ENCODE measurements at regions not wholly inside any gene's neighbourhood (a gene's known extent, or its start where the extent isn't known, plus 50 kb on each side); places are given as distances from the start of the nearest gene placed in this dataset.
"Not testable (repeated sequence)": the region's sequence is repeated elsewhere in the genome, so short reads cannot be mapped to it uniquely, and the experiment has no call there.

DNA sequence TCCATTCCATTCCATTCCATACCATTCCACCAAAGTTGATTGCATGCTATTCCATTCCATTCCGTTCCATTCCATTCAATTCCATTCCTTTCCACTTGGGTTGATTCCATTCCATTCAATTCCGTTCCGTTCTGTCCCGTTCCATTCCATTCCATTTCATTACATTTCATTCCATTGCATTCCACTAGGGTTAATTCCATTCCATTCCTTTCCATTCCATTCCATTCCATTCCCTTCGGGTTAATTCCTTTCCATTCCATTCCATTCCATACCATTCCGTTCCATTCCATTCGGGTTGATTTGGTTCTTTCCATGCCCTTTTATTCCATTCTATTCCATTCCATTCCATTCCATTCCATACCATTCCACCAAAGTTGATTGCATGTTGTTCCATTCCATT lies 131.9 kb downstream of the CWH43 start:
- DNase-seq; intact Hi-C loops (cut with DNase I); ATAC-seq: not testable (repeated sequence)

DNA sequence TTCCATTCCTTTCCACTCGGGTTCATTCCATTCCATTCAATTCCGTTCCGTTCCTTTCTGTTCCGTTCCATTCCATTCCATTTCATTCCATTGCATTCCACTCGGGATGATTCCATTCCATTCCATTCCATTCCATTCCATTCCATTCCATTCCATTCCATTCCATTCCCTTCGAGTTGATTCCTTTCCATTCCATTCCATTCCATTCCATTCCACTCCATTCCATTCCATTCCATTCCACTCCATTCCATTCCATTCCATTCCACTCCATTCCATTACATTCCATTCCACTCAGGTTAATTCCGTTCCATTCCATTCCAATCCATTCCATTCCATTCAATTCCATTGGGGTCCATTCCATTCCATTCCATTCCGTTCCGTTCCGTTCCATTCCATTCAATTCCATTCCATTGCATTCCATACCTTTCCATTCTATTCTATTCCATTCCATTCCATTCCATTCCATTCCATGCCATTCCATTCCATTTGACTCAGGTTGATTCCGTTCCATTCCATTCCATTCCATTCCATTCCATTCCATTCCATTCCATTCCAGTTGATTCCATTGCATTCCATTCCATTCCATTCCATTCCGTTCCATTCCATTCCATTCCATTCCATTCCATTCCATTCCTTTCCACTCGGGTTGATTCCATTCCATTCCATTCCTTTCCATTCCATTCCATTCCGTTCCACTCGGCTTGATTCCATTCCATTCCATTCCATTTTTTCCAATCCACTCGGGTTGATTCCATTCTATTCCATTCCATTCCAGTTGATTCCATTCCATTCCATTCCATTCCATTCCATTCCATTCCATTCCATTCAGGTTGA lies 132.5 kb downstream of the CWH43 start:
- intact Hi-C loops (cut with DNase I); DNase-seq: not testable (repeated sequence)
- peak; percentile 74 to 85 for ATAC-seq

DNA sequence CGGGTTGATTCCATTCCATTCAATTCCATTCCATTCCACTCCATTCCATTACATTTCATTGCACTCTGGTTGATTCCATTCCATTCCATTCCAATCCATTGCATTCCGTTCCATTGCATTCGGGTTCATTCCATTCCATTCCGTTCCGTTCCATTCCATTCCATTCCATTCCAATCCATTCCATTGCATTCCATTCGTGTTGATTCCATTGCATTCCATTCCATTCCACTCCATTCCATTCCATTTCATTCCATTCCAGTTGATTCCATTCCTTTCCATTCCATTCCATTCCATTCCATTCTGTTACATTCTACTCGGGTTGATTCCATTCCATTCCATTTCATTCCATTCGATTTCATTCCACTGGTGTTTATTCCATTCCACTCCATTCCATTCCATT lies 133.3 kb downstream of the CWH43 start:
- peak in 1 of 2 donors; percentile 2 for ATAC-seq
- intact Hi-C loops (cut with DNase I); DNase-seq: not testable (repeated sequence)

DNA sequence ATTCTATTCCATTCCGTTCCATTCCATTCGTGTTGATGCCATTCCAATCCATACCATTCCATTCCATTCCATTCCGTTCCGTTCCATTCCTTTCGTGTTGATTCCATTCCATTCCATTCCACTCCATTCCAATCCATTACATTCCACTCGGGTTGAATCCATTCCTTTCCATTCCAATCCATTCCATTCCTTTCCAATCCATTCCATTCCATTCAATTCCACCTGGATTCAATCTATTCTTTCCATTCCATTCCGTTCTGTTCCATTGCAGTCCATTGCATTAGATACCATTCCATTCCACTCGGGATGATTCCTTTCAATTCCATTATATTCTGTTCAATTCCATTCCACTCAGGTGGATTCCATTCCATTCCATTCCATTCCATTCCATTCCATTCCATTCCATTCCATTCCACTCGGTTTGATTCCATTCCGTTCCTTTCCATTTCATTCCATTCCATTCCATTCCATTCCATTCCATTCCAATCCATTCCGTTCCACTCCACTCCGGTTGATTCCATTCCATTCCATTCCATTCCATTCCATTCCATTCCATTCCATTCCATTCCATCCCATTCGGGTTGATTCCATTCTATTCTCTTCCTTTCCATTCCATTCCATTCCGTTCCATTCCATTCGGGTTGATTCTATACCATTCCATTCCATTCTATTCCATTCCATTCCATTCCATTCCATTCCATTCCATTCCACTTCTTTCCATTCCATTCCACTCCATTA lies 134.1 kb downstream of the CWH43 start:
- intact Hi-C loops (cut with DNase I); DNase-seq: not testable (repeated sequence)
- peak; percentile 1 to 28 for ATAC-seq

DNA sequence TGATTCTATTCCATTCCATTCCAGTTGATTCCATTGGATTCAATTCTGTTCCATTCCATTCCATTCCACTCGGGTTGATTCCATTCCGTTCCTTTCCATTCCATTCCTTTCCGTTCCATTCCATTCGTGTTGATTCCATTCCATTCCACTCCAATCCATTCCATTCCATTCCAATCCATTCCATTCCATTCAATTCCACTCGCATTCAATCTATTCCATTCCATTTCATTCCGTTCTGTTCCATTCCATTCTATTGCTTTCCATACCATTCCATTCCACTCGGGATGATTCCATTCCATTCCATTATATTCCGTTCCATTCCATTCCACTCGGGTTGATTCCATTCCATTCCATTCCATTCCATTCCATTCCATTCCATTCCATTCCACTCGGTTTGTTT lies 134.7 kb downstream of the CWH43 start:
- intact Hi-C loops (cut with DNase I); DNase-seq: not testable (repeated sequence)
- peak; percentile 66 to 75 for ATAC-seq

DNA sequence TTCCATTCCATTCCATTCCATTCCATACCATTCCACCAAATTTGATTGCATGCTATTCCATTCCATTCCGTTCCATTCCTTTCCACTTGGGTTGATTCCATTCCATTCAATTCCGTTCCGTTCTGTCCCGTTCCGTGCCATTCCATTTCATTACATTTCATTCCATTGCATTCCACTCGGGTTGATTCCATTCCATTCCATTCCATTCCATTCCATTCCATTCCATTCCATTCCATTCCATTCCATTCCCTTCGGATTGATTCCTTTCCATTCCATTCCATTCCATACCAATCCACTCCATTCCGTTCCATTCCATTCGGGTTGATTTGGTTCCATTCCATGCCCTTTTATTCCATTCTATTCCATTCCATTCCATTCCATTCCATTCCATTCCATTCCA lies 140.4 kb downstream of the CWH43 start:
- intact Hi-C loops (cut with DNase I); ATAC-seq; DNase-seq: not testable (repeated sequence)

DNA sequence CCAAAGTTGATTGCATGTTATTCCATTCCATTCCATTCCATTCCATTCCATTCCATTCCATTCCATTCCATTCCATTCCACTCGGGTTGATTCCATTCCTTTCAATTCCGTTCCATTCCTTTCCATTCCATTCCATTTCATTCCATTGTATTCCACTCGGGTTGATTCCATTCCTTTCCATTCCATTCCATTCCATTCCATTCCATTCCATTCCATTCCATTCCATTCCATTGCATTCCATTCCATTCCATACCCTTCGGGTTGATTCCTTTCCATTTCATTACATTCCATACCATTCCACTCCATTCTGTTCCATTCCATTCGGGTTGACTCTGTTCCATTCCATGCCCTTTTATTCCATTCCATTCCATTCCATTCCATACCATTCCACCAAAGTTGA lies 140.8 kb downstream of the CWH43 start:
- intact Hi-C loops (cut with DNase I); ATAC-seq; DNase-seq: not testable (repeated sequence)

DNA sequence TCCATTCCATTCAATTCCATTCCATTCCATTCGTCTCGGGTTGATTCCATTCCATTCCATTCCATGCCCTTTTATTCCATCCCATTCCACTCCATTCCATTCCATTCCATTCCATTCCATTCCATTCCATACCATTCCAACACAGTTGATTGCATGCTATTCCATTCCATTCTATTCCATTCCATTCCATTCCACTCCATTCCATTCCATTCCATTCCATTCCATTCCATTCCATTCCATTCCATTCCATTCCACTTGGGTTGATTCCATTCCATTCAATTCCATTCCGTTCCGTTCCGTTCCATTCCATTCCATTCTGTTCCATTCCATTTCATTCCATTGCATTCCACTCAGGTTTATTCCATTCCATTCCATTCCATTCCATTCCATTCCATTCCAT lies 143.3 kb downstream of the CWH43 start:
- not testable (repeated sequence) for ATAC-seq, DNase-seq

DNA sequence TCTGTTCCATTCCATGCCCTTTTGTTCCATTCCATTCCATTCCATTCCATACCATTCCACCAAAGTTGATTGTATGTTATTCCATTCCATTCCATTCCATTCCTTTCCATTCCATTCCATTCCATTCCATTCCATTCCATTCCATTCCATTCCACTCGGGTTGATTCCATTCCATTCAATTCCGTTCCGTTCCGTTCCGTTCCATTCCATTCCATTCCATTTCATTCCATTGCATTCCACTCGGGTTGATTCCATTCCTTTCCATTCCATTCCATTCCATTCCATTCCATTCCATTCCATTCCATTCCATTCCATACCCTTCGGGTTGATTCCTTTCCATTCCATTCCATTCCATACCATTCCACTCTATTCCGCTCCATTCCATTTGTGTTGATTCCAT lies 143.8 kb downstream of the CWH43 start:
- DNase-seq; intact Hi-C loops (cut with DNase I): not testable (repeated sequence)
- ATAC-seq: peak in 1 of 2 donors; percentile 60

More for the DNA sequence above, 143.3 kb downstream of the CWH43 start:
- intact Hi-C loops (cut with DNase I): not testable (repeated sequence)

DNA sequence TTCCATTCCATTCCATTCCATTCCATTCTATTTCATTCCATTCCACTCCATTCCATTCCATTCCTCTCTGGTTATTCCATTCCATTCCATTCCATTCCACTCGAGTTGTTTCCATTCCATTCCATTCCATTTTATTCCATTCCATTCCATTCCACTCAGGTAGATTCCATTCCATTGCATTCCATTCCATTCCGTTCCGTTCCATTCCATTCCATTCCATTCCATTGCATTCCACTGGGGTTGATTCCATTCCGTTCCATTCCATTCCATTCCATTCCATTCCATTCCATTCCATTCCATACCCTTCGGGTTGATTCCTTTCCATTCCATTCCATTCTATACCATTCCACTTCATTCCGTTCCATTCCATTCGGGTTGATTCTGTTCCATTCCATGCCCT lies 144.6 kb downstream of the CWH43 start:
- intact Hi-C loops (cut with DNase I); DNase-seq: not testable (repeated sequence)
- ATAC-seq: peak in 1 of 2 donors; percentile 38

DNA sequence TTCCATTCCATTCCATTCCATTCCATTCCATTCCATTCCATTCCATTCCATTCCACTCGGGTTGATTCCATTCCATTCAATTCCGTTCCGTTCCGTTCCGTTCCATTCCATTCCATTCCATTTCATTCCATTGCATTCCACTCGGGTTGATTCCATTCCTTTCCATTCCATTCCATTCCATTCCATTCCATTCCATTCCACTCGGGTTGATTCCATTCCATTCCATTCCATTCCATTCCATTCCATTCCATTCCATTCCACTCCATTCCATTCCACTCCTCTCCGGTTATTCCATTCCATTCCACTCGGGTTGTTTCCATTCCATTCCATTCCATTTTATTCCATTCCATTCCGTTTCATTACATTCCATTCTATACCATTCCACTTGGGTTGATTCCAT lies 151.0 kb downstream of the CWH43 start:
- DNase-seq; intact Hi-C loops (cut with DNase I): not testable (repeated sequence)
- peak; percentile 72 to 84 for ATAC-seq

DNA sequence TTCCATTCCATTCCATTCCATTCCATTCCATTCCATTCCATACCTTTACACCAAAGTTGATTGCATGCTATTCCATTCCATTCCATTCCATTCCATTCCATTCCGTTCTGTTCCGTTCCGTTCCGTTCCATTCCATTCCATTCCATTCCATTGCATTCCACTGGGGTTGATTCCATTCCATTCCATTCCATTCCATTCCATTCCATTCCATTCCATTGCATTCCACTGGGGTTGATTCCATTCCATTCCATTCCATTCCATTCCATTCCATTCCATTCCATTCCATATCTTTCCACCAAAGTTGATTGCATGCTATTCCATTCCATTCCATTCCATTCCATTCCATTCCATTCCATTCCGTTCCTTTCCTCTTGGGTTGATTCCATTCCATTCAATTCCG lies 151.9 kb downstream of the CWH43 start:
- DNase-seq; intact Hi-C loops (cut with DNase I): not testable (repeated sequence)
- ATAC-seq: peak in 1 of 2 donors; percentile 11

DNA sequence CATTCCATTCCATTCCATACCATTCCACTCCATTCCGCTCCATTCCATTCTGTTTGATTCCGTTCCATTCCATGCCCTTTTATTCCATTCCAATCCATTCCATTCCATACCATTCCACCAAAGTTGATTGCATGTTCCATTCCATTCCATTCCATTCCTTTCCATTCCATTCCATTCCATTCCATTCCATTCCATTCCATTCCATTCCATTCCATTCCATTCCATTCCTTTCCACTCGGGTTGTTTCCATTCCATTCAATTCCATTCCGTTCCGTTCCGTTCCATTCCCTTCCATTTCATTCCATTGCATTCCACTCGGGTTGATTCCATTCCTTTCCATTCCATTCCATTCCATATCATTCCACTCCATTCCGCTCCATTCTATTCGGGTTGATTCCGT lies 152.7 kb downstream of the CWH43 start:
- peak in 1 of 2 donors; percentile 33 for ATAC-seq
- intact Hi-C loops (cut with DNase I); DNase-seq: not testable (repeated sequence)

DNA sequence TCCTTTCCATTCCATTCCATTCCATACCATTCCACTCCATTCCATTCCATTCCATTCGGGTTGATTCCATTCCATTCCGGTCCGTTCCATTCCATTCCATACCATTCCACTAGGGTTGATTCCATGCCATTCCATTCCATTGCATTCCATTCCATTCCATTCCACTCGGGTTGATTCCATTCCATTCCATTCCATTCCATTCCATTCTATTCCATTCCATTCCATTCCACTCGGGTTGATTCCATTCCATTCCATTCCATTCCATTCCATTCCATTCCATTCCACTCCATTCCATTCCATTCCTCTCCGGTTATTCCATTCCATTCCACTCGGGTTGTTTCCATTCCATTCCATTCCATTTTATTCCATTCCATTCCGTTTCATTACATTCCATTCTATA lies 153.4 kb downstream of the CWH43 start:
- DNase-seq; intact Hi-C loops (cut with DNase I): not testable (repeated sequence)
- ATAC-seq: peak; percentile 70 to 85

DNA sequence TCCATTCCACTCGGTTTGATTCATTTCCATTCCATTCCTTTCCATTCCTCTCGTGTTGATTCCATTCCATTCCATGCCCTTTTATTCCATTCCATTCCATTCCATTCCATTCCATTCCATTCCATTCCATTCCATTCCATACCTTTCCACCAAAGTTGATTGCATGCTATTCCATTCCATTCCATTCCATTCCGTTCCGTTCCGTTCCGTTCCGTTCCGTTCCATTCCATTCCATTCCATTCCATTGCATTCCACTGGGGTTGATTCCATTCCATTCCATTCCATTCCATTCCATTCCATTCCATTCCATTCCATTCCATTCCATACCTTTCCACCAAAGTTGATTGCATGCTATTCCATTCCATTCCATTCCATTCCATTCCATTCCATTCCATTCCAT lies 154.3 kb downstream of the CWH43 start:
- DNase-seq: peak; percentile 50
- intact Hi-C loops (cut with DNase I); ATAC-seq: not testable (repeated sequence)

DNA sequence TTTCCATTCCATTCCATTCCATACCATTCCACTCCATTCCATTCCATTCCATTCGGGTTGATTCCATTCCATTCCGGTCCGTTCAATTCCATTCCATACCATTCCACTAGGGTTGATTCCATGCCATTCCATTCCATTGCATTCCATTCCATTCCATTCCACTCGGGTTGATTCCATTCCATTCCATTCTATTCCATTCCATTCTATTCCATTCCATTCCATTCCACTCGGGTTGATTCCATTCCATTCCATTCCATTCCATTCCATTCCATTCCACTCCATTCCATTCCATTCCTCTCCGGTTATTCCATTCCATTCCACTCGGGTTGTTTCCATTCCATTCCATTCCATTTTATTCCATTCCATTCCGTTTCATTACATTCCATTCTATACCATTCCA lies 155.9 kb downstream of the CWH43 start:
- peak; percentile 43 to 54 for ATAC-seq
- intact Hi-C loops (cut with DNase I): not testable (repeated sequence)

DNA sequence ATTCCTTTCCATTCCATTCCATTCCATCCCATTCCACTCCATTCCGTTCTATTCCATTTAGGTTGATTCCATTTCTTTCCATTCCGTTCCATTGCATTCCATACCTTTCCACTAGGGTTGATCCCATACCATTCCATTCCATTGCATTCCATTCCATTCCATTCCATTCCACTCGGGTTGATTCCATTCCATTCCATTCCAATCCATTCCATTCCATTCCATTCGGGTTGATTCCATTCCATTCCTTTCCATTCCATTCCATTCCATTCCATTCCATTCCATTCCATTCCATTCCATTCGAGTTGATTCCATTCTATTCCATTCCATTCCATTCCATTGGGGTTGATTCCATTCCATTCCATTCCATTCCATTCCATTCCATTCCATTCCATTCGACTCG lies 161.1 kb downstream of the CWH43 start:
- peak; percentile 58 to 79 for ATAC-seq
- DNase-seq; intact Hi-C loops (cut with DNase I): not testable (repeated sequence)

More for the DNA sequence above, 155.9 kb downstream of the CWH43 start:
- not testable (repeated sequence) for DNase-seq

DNA sequence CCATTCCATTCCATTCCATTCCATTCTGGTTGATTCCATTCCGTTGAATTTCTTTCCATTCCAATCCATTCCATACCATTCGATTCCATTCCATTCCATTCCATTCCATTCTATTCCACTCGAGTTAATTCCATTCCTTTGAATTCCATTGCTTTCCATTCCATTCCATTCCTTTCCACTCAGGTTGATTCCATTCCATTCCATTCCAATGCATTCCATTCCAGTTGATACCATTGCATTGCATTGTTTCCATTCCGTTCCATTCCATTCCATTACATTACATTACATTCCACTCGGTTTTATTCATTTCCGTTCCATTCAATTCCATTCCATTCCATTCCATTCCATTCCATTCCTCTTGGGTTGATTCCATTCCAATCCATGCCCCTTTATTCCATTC lies 161.5 kb downstream of the CWH43 start:
- ATAC-seq; DNase-seq; intact Hi-C loops (cut with DNase I): not testable (repeated sequence)

DNA sequence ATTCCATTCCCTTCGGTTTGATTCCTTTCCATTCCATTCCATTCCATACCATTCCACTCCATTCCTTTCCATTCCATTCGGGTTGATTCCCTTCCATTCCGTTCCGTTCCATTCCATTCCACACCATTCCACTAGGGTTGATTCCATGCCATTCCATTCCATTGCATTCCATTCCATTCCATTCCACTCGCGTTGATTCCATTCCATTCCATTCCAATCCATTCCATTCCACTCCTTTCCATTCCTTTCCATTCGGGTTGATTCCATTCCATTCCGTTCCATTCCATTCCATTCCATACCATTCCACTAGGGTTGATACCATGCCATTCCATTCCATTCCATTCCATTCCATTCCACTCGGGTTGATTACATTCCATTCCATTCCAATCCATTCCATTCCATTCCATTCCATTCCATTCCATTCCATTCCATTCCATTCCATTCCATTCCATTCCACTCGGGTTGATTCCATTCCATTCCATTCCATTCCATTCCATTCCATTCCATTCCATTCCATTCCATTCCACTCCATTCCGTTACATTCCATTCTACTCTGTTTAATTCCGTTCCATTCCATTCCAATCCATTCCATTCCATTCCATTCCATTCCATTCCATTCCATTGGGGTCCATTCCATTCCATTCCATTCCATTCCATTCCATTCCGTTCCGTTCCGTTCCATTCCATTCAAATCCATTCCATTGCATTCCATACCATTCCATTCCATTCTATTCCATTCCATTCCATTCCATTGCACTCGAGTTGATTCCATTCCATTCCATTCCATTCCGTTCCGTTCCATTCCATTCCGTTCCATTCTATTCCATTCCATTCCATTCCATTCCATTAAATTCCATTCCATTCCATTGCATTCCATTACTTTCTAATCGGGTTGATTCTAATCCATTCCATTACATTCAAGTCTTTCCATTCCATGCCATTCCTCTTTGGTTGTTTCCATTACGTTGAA lies 163.2 kb downstream of the CWH43 start:
- intact Hi-C loops (cut with DNase I); DNase-seq: not testable (repeated sequence)
- peak; percentile 90 to 95 for ATAC-seq

Data from left cardiac atrium (tissue), 4 donors.